22Rv1 (cell line): ENCODE measurements at regions not wholly inside any gene's neighbourhood (a gene's known extent, or its start where the extent isn't known, plus 50 kb on each side); places are given as distances from the start of the nearest gene placed in this dataset.

ENCODE experiments used
- H3K27ac ChIP-seq: fragments of 450-650 bp; 2 replicates; pipeline ENCODE4 v1.5.1; 2017
- CTCF ChIP-seq: fragments of 450-650 bp; IDR thresholded peaks from 2 replicates; pipeline ENCODE4 v1.5.1; 2017; ENCODE audit warnings: mild to moderate bottlenecking
- ZFX ChIP-seq: fragments of 450-650 bp; IDR thresholded peaks from 2 replicates; pipeline ENCODE4 v1.6.1; 2017; ENCODE audit warnings: antibody characterized with exemption, borderline replicate concordance

GRCh38 chr11:93902921-93903320 lies 52.5 kb upstream of the VSTM5 start:
- no peak for TF ChIP-seq CTCF
- TF ChIP-seq ZFX = no peak
- H3K27ac ChIP-seq = no peak overlapping the region

GRCh38 chr11:93903989-93904388 lies 53.6 kb upstream of the VSTM5 start:
- no peak overlapping the region for H3K27ac ChIP-seq
- TF ChIP-seq CTCF (no peak), ZFX (no peak)

- TF ChIP-seq ZFX = no peak
- no peak for TF ChIP-seq CTCF
Observed at GRCh38 chr11:93904716-93905115, 54.3 kb upstream of the VSTM5 start.

GRCh38 chr11:93905384-93905783 lies 55.0 kb upstream of the VSTM5 start:
- no peak for TF ChIP-seq ZFX
- no peak for TF ChIP-seq CTCF
- no peak overlapping the region for H3K27ac ChIP-seq

More at GRCh38 chr11:93904716-93905115, 54.3 kb upstream of the VSTM5 start:
- no peak overlapping the region for H3K27ac ChIP-seq

GRCh38 chr11:93906486-93906885 lies 56.1 kb upstream of the VSTM5 start:
- no peak overlapping the region for H3K27ac ChIP-seq
- no peak for TF ChIP-seq CTCF
- TF ChIP-seq ZFX = no peak

- no peak overlapping the region for H3K27ac ChIP-seq
Observed at GRCh38 chr11:93907901-93908300, 57.5 kb upstream of the VSTM5 start.

GRCh38 chr11:93908689-93909088 lies 58.3 kb upstream of the VSTM5 start:
- H3K27ac ChIP-seq = no peak overlapping the region

More at GRCh38 chr11:93907901-93908300, 57.5 kb upstream of the VSTM5 start:
- TF ChIP-seq ZFX (no peak), CTCF (no peak)

More at GRCh38 chr11:93908689-93909088, 58.3 kb upstream of the VSTM5 start:
- TF ChIP-seq ZFX (no peak), CTCF (no peak)
